K562 (cell line): ENCODE measurements at regions not wholly inside any gene's neighbourhood (a gene's known extent, or its start where the extent isn't known, plus 50 kb on each side); places are given as distances from the start of the nearest gene placed in this dataset.

Source experiments
- ATAC-seq: fragments of 200-7000 bp; cut with Tn5 transposase; 3 replicates; pipeline ENCODE4 v1.9.1; 2020; ENCODE audit warnings: moderate library complexity
- BruUV-seq: library from RNA; stranded (reverse); fragments of 400-500 nt; replicated peaks from 2 replicates; lab custom pipeline; 2021; lab: Mats Ljungman, UMichigan
- CTCF ChIA-PET: fragments of 300-600 bp; formaldehyde crosslinking; extraction: SDS; loops from one replicate; lab custom pipeline; 2021; ENCODE audit warnings: low intra/inter-chr PET ratio; lab: Yijun Ruan, JAX
- POLR2A ChIA-PET: fragments of 300-600, 350-650 bp; sonication (Branson Sonifier 250); formaldehyde crosslinking; extraction: SDS; loops from one replicate; lab custom pipeline; 2021; ENCODE audit warnings: antibody characterized with exemption, inconsistent platforms; lab: Yijun Ruan, JAX
- DNase-seq, 4 experiments: peaks; one replicate each; pipeline versions ENCODE4 v3.0.0 to v3.0.0-alpha.2; 2011 to 2018; ENCODE audit warnings: low spot score in 3 of 4, mixed read lengths in 3 of 4; ENCODE audit errors: extremely low read depth in 1 of 4
- FAIRE-seq: peaks from 2 replicates; lab custom pipeline; 2011; peaks lifted over from hg19 to GRCh38; lab: Jason Lieb, UNC
- H2AFZ ChIP-seq: 2 replicates; pipeline ENCODE4 v1.6.0; 2011; ENCODE audit warnings: low read depth, low read length, control low read depth, inconsistent platforms
- H3K27ac ChIP-seq: fragments of 200-600 bp; 3 replicates; pipeline ENCODE4 v1.8.0; 2011; ENCODE audit warnings: low read depth, mild to moderate bottlenecking, control low read depth, inconsistent platforms, low read length, moderate library complexity, mixed read lengths; ENCODE audit errors: extremely low read depth
- H3K27me3 ChIP-seq, 2 experiments: fragments of 300-600 bp in 1 of 2; 2 replicates in 1 of 2; 3 replicates in 1 of 2; pipeline versions ENCODE4 v1.6.0 to v1.8.0; 2011; ENCODE audit warnings: inconsistent platforms in 2 of 2, low read length in 2 of 2, mild to moderate bottlenecking in 1 of 2, mixed read lengths in 1 of 2, moderate library complexity in 1 of 2; ENCODE audit not compliant: control insufficient read depth in 2 of 2, insufficient read depth in 2 of 2
- H3K36me3 ChIP-seq: fragments of 300-600 bp; 3 replicates; pipeline ENCODE4 v1.8.0; 2011; ENCODE audit warnings: mild to moderate bottlenecking, low read length, inconsistent platforms; ENCODE audit not compliant: control insufficient read depth, insufficient read depth
- H3K4me1 ChIP-seq, 2 experiments: fragments of 200-600 bp in 1 of 2; replicated peaks in 1 of 2; 2 replicates in 1 of 2; 3 replicates in 1 of 2; pipeline versions ENCODE4 v1.5.1 to v1.8.0; 2011; ENCODE audit warnings: inconsistent platforms in 2 of 2, low read length in 2 of 2, mild to moderate bottlenecking in 1 of 2, mixed read lengths in 1 of 2, moderate library complexity in 1 of 2; ENCODE audit not compliant: control insufficient read depth in 2 of 2, insufficient read depth in 2 of 2
- H3K4me2 ChIP-seq: 2 replicates; pipeline ENCODE4 v1.6.1; 2011; ENCODE audit warnings: low read length, control low read depth, inconsistent platforms, mixed read lengths; ENCODE audit not compliant: insufficient read depth
- H3K4me3 ChIP-seq: fragments of 200-600 bp; sonication (generic), shearing (Covaris generic); 2 replicates; pipeline ENCODE4 v1.5.1; 2016; ENCODE audit warnings: control low read depth, inconsistent platforms
- H3K79me2 ChIP-seq: fragments of 200-600 bp; 3 replicates; pipeline ENCODE4 v1.8.0; 2011; ENCODE audit warnings: low read length, inconsistent platforms; ENCODE audit not compliant: control insufficient read depth, insufficient read depth
- H3K9ac ChIP-seq, 2 experiments: 2 replicates each; pipeline versions ENCODE4 v1.6.0 to v1.6.1; 2011; ENCODE audit warnings: low read depth in 2 of 2, low read length in 2 of 2, control low read depth in 1 of 2, inconsistent platforms in 1 of 2, mild to moderate bottlenecking in 1 of 2, mixed read lengths in 1 of 2; ENCODE audit not compliant: insufficient read depth in 1 of 2
- H3K9me1 ChIP-seq: one replicate; pipeline ENCODE4 v1.6.0; 2011; ENCODE audit warnings: inconsistent platforms, mild to moderate bottlenecking, low read length, moderate library complexity; ENCODE audit not compliant: control insufficient read depth, insufficient read depth
- H3K9me3 ChIP-seq: replicated peaks from 2 replicates; pipeline ENCODE4 v1.5.1; 2011; ENCODE audit warnings: low read depth, low read length, inconsistent platforms; ENCODE audit not compliant: control insufficient read depth, insufficient read depth
- H4K20me1 ChIP-seq: replicated peaks from 2 replicates; pipeline ENCODE4 v1.6.1; 2011; ENCODE audit warnings: low read length, inconsistent platforms, mixed read lengths; ENCODE audit not compliant: control insufficient read depth, insufficient read depth
- ETS2 ChIP-seq: IDR thresholded peaks from 2 replicates; pipeline ENCODE4 v1.6.1; 2016; ENCODE audit warnings: borderline replicate concordance, missing genetic modification characterization, mild to moderate bottlenecking, moderate library complexity, missing compliant biosample characterization; ENCODE audit not compliant: poor library complexity, severe bottlenecking
- EWSR1 ChIP-seq: fragments of 450-650 bp; IDR thresholded peaks from 2 replicates; pipeline ENCODE4 v1.6.1; 2018; ENCODE audit warnings: borderline replicate concordance, mild to moderate bottlenecking, low read depth, moderate library complexity; ENCODE audit not compliant: partially characterized antibody
- MED1 ChIP-seq: sonication (generic); formaldehyde crosslinking; IDR thresholded peaks from 2 replicates; pipeline ENCODE4 v1.8.1; 2023; ENCODE audit warnings: missing genetic modification reagents, borderline replicate concordance
- PRPF4 ChIP-seq: fragments of 200-400 bp; formaldehyde crosslinking; IDR thresholded peaks from one replicate; pipeline ENCODE4 v1.6.1; 2017; ENCODE audit warnings: low read length, low read depth, mild to moderate bottlenecking; ENCODE audit not compliant: insufficient read depth, poor library complexity, severe bottlenecking
- REST ChIP-seq, 2 experiments: fragments of 450-650 bp; formaldehyde crosslinking in 1 of 2; IDR thresholded peaks; 2 replicates each; pipeline versions ENCODE4 v1.4.0 to v1.6.1; 2014 to 2020; ENCODE audit warnings: mild to moderate bottlenecking in 2 of 2, borderline replicate concordance in 1 of 2, low read depth in 1 of 2
- ZBTB11 ChIP-seq, 3 experiments: fragments of 200-800 bp in 1 of 3; fragments of 250-450 bp in 1 of 3; fragments of 450-650 bp in 1 of 3; sonication (Bioruptor Pico) in 1 of 3; sonication (Bioruptor generic) in 1 of 3; formaldehyde crosslinking in 1 of 3; IDR thresholded peaks; 2 replicates each; pipeline versions ENCODE4 v1.6.1 to v1.8.0; 2016 to 2022; ENCODE audit warnings: mild to moderate bottlenecking in 2 of 3, missing genetic modification characterization in 2 of 3, missing compliant biosample characterization in 1 of 3, moderate library complexity in 1 of 3
- ZSCAN32 ChIP-seq: fragments of 450-650 bp; formaldehyde crosslinking; IDR thresholded peaks from 2 replicates; pipeline ENCODE4 v1.4.0; 2020; ENCODE audit warnings: mild to moderate bottlenecking, moderate library complexity
- WGBS: fragments of 100-300 bp; shearing (Covaris generic); methylation state at CpG from one replicate; pipeline ENCODE4 v1.1.6; 2016; ENCODE audit warnings: low coverage, mixed read lengths; ENCODE audit not compliant: insufficient coverage; ENCODE audit errors: missing lambda C conversion rate; 5-methylcytosine and 5-hydroxymethylcytosine counted together
- in situ Hi-C: fragments of 300-500 bp; cut with MboI; formaldehyde crosslinking; loops from 4 replicates; pipeline ENCODE4 v1.15.0; 2018; ENCODE audit warnings: inconsistent platforms, mixed read lengths
- intact Hi-C: fragments of 100-400 bp; cut with micrococcal nuclease; formaldehyde crosslinking; loops from 2 replicates; pipeline ENCODE4 v1.14.2; 2022

GRCh38 chr20:53803492-53804155 is 210.0 kb upstream of the ZNF217 start:
- Histone ChIP-seq H3K27me3 (no peaks in the 10 kb centered on the region), H3K9me1 (no peaks in the 10 kb centered on the region), H3K4me2 (no peak overlapping the region), H3K9ac (no peak overlapping the region), H3K79me2 (no peaks in the 10 kb centered on the region), H3K4me3 (no peak overlapping the region), H2AFZ (no peak overlapping the region), H3K36me3 (no peaks in the 10 kb centered on the region), H4K20me1 (no peaks in the 10 kb centered on the region), H3K4me1 (peaks cover 0 to 7% of the 10 kb centered on the region in 2 experiments; a peak in 3 of 5 replicates), H3K9me3 (no peaks in the 10 kb centered on the region), H3K27ac (no peak overlapping the region)
- in situ Hi-C loops (no loop called here), intact Hi-C loops (no loop called here)
- WGBS = 51% methylated on average over 5 of the region's 6 CpGs
- DNase-seq (no peak), ATAC-seq (no peak), FAIRE-seq (no peak)
- ChIA-PET CTCF (no interaction called here), POLR2A (no interaction called here)
- no TSS peak for BruUV-seq
- TF ChIP-seq ZBTB11 (CRISPR knock-in tag; IDR thresholded peaks at IDR 0.05) (peak in 1 of 3 experiments; percentile 96; a peak in 2 of 6 replicates), ZSCAN32 (CRISPR knock-in tag) (no peak), REST (IDR thresholded peaks at IDR 0.05; ENCODE audit: borderline replicate concordance) (no peak), REST (CRISPR knock-in tag; IDR thresholded peaks at IDR 0.05; ENCODE audit: low read depth) (no peak), EWSR1 (peak; percentile 78), PRPF4 (no peak), ETS2 (no peak), MED1 (CRISPR knock-in tag) (no peak)
